GM19463 (cell line): ENCODE measurements at regions not wholly inside any gene's neighbourhood (a gene's known extent, or its start where the extent isn't known, plus 50 kb on each side); places are given as distances from the start of the nearest gene placed in this dataset.
A peak's percentile ranks its signal among the peaks of the same experiment; 100 is the strongest.

Experiments
- ATAC-seq: cut with Tn5 transposase; IDR thresholded peaks from one replicate; pipeline ENCODE4 v1.9.1; 2021; ENCODE audit warnings: mild to moderate bottlenecking, moderate library complexity; ENCODE audit not compliant: unreplicated experiment

DNA sequence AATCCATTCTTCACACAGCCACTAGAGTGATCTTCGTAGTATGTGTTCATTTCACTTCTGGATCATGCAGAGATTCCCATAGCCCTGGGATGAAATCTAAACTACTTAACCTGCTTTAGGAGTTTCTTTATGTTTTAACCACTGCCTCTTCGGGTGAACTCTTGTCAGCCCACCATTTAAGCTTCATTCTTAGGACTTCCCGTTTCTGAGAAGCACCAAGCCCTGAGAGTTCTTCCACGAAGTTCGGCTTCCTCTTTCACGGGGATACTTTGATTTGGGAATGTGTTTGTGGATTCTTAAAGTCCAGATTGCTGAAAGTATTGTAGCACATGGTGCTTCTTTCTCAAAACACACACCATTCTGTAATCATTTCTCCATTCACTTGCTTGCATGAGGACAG lies 205.0 kb downstream of the UBE2E3 start:
- no peak for ATAC-seq

DNA sequence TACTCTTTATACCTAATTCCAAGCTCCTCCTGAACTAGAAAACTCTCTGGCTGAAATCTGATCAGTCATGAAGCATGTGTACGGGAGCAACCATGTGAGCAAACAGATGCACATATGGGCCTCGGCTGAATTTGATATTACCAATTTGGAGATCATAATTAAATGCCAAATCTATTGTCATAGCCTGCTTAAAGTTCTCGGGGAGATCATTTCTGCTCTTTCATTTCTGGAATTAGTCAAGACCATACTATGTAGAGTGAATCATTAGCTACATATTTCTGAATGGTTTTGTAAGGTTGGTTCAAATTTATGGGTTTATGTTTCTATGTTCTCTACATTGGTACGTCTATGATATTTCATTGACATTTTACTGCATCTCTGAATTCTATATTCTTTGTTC lies 205.5 kb downstream of the UBE2E3 start:
- ATAC-seq, result peak; percentile 45

DNA sequence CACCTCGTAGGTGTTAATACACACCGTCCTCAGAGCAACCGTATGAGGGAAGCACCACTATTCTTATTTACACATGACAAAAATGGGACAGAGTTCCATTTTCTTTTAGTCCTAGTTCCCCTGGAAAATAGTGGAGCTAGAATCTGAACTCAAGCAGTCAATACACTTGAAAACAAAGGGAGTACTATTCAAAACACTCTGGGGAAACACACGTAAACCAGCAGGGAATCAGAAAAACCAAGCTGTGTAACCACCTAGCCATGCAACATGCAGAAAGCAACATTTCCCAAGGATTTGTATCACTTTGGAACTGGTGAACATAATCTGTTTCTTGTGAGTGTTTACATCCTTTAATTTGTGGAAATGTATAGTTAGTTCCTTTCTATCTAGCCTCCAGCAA lies 208.2 kb downstream of the UBE2E3 start:
- ATAC-seq, result no peak

DNA sequence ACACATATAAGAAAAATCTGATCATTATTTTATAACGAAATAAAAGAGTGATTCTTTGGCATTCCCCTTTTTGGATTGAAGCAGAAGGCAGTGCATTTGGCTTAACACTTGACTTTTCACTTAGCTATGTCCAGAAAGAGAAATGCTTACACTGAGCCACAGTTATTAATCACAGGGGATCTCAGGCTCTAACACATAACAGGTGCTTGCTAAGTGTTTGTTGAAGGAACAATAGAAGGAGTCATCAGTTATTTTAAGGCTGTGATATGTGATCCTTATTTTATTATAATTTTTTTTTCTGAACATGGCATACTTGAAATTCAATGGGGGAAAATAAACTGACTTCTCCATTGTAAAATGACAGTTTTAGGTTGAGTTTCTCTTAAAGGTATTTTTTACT lies 209.5 kb downstream of the UBE2E3 start:
- no peak for ATAC-seq

DNA sequence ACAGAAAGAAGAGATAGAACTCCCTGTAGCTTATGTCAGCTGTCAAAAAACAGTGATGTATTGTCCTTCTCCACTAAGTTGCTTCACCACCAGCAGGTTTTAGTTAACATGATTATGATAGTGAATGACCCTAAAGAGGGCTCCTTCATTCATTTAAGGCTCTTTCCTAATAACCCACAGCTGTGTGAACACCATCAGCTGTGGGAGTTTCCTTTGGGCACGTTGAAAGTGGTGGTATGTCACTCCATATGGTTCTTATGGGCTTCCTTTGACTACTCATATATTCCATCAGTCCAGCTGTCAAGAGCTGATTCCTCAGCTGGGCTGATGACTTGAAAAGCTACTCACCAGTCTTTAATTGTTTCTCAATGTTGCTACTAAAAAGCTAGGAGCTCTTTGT lies 210.3 kb downstream of the UBE2E3 start:
- no peak for ATAC-seq

DNA sequence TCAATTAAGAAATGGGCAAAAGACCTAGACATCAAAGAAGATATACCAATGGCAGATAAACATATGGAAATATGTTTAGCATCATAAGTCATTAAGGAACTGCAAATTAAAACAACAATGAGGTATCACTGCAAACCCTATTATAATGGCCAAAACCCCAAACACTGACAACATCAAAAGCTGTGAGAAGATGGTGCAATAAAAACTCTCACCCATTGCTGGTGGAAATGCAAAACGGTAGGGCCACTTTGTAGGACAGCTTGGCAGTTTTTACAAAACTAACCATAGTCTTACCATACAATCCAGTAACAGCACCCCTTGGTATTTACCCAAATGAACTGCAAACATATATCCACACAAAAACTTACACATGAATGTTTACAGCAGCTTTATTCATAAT lies 213.1 kb downstream of the UBE2E3 start:
- ATAC-seq, result no peak

DNA sequence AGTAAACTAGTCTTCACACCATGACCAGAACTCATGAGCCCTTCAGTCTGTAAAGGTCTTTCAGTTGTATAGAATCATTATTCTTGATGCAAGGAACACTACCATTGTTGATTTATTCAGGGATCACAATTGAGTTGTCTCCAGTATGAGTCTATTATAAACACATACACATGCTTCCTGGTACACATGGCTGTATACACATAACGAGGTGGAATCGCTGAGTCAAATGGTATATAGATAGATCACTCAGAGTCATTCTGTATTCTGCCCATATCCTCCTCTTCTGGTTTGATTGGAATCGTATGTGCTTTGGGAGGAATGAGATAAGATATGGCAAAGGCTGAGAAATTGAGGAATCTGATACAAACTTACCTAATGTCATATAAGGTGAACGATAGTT lies 216.0 kb downstream of the UBE2E3 start:
- ATAC-seq, result no peak

DNA sequence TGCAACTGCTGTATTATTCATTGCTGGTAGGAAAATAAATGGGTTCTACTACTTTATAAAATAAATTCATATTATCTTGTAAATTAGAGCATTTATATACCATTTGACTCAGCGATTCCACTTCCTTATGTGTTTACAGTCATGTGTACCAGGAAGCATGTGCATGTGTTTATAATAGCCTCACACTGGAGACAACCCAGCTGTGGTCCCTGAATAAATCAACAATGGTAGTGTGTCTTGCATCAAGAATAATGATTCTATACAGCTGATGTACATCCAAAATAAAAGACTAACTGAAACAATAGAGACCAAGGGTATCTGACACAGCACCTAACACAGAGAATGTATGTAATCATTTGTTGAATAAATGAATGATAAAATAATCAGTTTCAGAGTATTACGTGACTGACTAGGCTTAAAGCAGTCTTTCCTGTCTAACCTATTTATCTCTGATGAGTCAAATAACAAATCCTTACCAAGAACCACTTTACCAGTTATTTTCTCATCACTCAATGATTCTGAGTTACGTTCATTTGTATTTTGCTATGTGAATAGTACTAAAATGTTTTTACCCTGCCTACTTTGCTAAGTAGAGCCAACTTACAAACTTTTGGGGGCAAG lies 216.8 kb downstream of the UBE2E3 start:
- ATAC-seq, result no peak

DNA sequence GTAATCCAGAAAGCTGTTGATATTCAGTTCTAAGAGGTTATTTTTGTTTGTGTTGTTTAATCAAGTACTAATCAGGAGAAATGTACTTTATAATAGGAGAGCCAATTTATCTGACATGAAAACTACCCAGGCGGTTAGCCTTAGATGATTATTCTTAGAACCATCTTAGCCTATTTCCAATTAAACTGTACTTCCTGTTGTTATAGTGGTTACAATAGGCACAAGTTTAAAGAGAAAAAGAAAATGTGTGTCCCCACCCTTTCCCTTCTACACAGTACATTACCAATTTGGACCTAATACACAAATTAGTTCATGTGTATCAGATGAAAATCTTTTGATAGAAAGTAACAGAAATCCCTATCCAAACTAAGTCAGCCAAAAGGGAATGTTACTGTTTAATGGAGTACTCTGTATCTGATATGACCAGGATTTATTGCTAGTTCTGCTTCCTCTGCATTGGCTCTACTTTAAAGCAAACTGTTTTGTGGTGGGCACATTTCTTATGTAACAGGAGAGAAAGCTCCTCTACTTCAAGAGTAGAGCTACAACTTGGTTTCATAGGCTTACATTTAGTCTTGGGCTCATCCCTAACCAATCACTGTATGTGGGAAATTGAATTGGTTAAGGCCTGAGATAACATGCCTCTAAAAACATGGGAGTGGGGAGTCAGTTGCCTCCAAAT lies 217.9 kb downstream of the UBE2E3 start:
- ATAC-seq, result no peak

DNA sequence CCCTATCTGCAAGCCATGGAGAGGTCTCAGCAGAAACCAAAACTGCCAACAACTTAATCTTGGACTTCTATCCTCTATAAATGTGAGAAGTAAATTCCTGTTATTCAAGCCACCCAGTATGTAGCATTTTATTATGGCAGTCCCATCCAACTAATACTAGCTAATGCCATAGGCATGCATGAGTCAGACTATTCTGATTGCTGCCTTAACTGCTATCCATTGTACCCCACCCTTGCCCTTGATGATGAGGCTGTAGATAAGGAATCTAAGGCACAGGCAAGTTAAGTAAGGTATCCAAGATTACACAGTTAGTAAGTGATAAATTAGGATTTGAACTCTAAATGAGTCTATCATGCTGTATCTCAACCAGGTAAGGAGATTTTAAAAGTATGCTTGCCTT lies 223.0 kb downstream of the UBE2E3 start:
- no peak for ATAC-seq

DNA sequence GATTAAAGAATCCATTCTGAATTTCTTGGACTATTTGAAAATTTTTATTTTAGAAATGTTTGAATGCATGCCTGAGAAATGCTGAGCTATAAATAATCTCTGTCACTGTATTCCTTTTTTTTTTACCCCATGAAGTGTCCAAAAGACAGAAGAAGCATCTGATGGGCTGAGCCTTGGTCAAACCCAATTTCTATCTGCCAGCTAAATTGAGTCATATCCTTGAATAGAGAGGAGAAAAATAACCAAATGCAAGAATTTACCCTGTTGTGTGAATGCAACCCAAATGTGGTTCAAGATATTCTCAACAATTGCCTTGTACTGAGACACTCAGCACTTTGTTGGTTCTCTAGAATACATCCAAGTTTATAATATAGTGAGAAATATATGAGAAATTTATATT lies 223.5 kb downstream of the UBE2E3 start:
- no peak for ATAC-seq

DNA sequence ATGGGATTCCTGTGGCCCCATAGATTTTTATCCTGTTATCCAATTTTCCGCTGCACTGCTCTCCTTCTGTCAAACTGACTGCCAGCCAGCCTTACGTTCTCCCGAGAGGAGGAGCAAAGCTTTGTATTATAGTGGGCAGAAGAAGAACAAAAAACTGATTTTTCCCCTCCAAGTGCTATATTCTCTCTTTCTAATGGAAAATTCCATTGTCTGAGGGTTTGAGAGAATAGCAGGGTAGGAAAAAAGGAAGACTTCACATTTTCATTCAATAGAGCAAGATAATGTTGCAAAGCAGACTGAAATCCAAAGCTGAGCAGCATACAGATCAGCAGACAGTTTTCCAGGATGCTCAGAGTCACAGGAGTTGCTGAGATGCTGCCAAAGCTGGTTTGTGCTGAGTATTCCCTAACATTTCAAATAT lies 238.0 kb downstream of the UBE2E3 start:
- ATAC-seq, result no peak

DNA sequence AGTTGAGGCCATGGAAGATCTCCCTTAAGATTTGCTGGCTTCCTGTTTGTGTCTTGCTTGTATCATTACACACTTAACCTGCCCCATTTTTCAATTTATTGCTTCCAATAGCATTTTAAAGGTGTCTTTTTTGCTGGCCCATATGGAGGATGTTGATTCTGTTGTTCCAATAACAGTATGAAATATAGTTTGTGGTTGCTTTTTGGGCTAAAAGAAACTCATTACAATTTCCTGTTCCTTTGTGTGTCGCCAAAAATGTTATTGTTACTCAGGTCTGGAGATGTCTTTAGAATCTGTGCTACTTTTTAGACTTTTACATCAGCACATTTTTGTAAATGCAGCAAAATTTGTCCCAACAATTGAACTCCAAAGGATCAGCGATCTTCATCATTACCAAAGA lies 234.0 kb upstream of the ITGA4 start:
- no peak for ATAC-seq

DNA sequence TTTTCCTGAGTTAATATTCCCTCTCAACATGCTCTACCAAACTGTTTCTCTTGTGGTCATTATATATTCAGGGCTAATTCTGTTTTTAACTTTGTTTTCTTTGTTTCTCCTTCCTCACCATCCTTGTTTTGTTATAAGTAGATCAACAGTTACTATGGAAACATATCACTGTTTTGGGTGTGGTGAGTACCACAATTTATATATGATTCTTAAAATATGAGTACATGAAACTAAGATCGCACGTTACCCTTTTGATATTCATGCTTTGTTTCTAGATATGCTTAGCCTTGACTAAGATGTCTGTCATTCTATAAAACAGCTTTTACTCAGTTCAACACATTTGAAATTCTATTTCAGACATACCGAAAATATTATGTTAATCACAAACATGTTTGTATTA lies 232.3 kb upstream of the ITGA4 start:
- no peak for ATAC-seq

DNA sequence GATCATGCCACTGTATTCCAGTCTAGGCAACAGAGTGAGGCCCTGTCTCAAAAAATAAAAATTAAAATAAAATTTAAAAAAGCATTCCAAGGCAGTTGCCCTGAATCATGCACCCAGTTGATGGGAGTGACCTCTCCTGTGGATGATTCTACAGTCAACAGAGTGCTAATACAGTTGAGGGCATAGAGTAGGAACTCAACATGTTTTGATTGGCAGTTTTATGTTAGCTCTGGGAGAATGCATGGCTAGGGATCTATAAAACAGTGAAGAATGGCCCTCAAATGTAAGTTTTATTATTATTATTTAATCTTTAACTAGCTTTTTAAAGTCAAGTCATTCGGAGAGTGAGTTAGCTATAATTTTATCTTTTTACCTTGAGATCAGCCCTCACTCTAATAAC lies 228.5 kb upstream of the ITGA4 start:
- no peak for ATAC-seq

DNA sequence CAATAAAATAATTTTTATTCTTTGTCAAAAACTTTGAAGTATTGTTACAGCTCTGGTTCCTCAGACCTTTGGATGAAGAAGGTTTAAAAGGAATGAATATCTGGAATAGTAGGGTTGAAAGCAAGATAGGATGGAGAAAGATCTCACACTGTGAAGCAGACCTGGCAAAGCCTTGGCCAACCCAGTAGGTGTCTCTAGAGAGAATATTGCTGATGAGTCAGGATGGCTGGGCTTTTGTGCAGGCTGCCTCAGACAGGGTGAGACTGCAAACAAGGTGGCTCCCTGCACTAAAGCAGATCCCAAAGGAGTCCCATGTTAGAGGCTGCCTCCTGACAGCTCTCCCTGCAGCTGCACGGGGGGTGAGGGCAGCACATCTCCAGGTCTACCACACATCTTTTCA lies 226.0 kb upstream of the ITGA4 start:
- no peak for ATAC-seq

DNA sequence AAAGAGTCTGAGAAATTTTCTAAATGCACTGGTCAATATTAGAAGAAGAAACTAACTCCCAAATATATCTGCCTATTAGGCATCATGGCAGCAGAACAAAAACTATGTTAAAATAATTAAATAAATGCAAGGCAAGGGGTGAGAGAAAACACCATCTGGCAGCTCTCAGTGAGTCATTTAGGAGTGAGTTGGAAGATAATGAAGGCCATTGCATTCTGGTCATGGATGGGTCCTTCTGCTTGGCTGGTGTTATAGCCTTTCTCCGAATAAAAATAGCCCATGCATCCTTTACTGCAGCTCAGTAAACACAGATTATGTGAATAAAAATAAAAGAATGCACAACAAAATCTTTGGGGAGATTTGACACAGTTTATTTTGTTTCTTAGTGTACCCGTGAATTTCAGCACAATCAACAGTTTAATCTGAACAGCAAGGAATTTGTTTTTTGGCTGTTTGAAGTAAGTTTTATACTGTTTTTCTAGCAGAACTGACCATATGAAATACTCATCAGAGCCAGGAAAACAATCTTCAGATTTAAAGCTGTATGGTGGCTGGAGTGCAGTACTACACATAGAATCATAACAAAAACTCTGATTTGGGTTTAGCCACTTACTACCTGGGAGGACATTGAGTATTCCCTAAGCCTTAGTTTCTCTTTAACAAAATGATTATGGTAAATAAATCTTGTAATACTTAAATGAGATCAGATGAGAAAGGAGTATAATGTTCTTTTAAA lies 225.1 kb upstream of the ITGA4 start:
- ATAC-seq, result no peak

DNA sequence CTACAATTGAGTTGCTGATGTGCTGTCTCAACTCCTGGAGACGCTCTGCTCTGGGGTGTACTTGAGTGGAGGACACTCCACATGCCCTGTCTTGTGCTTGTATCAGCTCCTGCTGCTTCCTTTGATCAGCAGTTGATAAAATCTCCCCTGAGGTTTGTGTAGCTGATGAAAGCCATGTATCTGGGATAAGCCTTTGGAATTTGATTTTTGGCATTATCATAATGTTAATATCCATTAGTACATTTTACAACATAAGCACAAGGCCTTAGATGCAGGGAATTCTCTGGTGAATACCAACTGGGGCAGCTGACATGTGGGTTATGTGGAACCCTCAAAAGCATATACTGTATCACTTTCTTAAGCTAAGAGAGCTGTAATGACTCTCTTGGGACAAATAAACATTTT lies 222.7 kb upstream of the ITGA4 start:
- no peak for ATAC-seq

DNA sequence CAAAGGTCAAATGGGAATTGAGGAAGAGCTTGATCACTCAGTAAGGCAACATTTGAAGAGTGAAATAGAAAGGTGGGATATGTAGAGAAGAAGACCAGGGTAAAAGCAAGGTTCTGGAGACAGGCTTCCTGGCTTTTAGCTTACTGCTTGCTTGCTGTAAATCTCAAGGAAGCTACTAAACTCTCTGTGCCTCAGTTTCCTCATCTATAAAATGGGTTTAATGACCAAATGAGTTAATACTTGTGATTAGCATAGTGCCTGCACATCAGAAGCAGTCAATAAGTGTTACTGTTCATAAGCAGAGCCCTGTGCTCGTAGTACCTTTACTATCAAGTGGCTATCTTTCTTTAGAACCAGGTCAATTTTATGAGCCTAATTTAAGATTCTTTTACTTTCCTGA lies 222.2 kb upstream of the ITGA4 start:
- no peak for ATAC-seq

DNA sequence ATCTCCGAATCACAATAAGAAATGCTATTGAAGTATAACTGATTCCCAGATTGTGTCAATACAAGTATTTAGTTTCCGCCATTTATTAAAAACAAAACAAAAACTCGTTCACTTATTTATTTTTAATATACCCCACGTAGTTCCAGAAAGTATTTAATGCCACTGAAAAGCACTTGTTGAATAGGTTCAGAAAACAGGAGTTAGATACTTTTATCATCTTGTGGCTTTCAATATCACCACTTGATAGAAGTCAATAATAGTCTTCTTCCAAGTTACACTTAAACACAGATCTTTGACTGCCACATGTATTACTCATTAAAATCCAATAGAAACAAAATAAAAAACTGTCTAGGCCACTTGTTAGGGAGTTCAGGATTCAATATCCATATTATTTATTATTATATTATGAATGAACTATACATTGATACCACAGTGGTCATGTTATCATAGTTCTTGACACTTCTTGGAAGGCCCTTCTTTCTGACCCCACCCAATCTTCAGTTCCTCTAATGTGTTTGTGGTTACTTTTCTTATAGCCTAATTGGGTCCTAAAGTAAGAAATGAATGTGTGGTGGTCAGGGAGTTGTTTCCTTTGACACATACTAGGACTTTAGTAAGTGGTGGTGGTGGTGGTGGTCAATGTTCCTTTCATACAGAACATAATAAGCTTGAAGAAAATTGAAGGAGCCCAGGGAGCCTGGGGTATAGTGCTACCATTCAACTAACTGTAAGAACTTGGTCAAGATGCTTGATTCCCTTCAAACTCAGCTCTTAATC lies 221.3 kb upstream of the ITGA4 start:
- peak; percentile 98 for ATAC-seq

DNA sequence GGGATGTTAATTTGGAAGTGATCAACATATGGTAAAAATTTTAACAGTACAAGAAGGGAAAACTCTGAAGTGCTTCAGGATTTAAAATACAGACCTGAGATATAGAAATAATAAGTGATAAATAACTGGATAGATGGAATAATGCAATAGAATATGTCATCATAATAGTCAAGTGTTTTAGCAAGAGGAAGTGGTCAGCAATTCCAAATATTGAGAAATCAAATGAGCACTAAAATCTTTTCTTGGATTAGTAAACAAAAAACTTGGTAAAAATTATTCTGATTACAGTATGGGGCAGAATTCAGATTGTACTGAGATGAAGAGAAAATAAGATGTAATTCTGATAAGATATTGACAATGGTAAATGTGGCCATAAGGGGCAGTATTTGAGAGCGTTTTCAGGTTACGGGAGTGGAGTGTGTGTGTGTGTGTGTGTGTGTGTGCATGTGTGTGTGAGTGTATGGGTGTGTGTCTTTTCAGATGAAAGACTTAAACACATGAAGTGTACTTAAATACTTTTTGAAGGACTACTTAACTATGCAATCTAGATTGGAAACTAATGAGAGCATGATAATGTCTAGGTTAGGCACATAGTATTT lies 217.9 kb upstream of the ITGA4 start:
- ATAC-seq, result no peak
